GM23248 (cell line): ENCODE measurements at regions not wholly inside any gene's neighbourhood (a gene's known extent, or its start where the extent isn't known, plus 50 kb on each side); places are given as distances from the start of the nearest gene placed in this dataset.
"Not testable (repeated sequence)": the region's sequence is repeated elsewhere in the genome, so short reads cannot be mapped to it uniquely, and the experiment has no call there.

Source experiments
- DNase-seq: peaks from one replicate; pipeline ENCODE4 v3.0.0-alpha.2; 2015
- H2AFZ ChIP-seq: fragments of 200-600 bp; sonication (generic); 2 replicates; pipeline ENCODE4 v1.6.1; 2016; ENCODE audit warnings: antibody characterized with exemption
- H3F3A ChIP-seq: fragments of 200-600 bp; sonication (generic); 2 replicates; pipeline ENCODE4 v1.6.1; 2016; ENCODE audit warnings: mild to moderate bottlenecking, antibody characterized with exemption, mixed run types; ENCODE audit not compliant: insufficient read depth
- H3K27ac ChIP-seq: fragments of 200-600 bp; sonication (generic); 2 replicates; pipeline ENCODE4 v1.5.1; 2016; ENCODE audit warnings: mild to moderate bottlenecking
- H3K27me3 ChIP-seq: fragments of 200-600 bp; sonication (generic); replicated peaks from 2 replicates; pipeline ENCODE4 v1.6.1; 2016; ENCODE audit warnings: mild to moderate bottlenecking; ENCODE audit not compliant: insufficient read depth
- H3K36me3 ChIP-seq: fragments of 200-600 bp; sonication (generic); 2 replicates; pipeline ENCODE4 v1.6.1; 2016; ENCODE audit warnings: low read depth, mild to moderate bottlenecking
- H3K4me1 ChIP-seq: fragments of 200-600 bp; sonication (generic); 2 replicates; pipeline ENCODE4 v1.6.1; 2016; ENCODE audit warnings: mild to moderate bottlenecking; ENCODE audit not compliant: insufficient read depth
- H3K4me2 ChIP-seq: fragments of 200-600 bp; sonication (generic); one replicate; pipeline ENCODE4 v1.6.1; 2016; ENCODE audit warnings: mild to moderate bottlenecking; ENCODE audit not compliant: unreplicated experiment
- H3K4me3 ChIP-seq: fragments of 200-600 bp; sonication (generic); 2 replicates; pipeline ENCODE4 v1.5.1; 2016; ENCODE audit warnings: mild to moderate bottlenecking
- H3K79me2 ChIP-seq: fragments of 200-600 bp; sonication (generic); 2 replicates; pipeline ENCODE4 v1.6.1; 2016; ENCODE audit warnings: mild to moderate bottlenecking; ENCODE audit not compliant: insufficient read depth
- H3K9ac ChIP-seq: fragments of 200-600 bp; sonication (generic); 2 replicates; pipeline ENCODE4 v1.6.1; 2016; ENCODE audit warnings: mild to moderate bottlenecking
- H3K9me2 ChIP-seq: fragments of 200-600 bp; sonication (generic); 2 replicates; pipeline ENCODE4 v1.6.1; 2016; ENCODE audit warnings: mixed run types, mild to moderate bottlenecking, moderate library complexity; ENCODE audit not compliant: insufficient read depth
- H3K9me3 ChIP-seq: fragments of 200-600 bp; sonication (generic); one replicate; pipeline ENCODE4 v1.6.1; 2017; ENCODE audit warnings: low read depth
- H4K20me1 ChIP-seq: fragments of 200-600 bp; sonication (generic); 2 replicates; pipeline ENCODE4 v1.6.0; 2016; ENCODE audit not compliant: insufficient read depth
- EZH2 ChIP-seq: fragments of 200-600 bp; sonication (generic); IDR thresholded peaks from 2 replicates; pipeline ENCODE4 v1.6.1; 2018; ENCODE audit warnings: antibody characterized with exemption, mild to moderate bottlenecking; ENCODE audit not compliant: insufficient read depth, poor library complexity, severe bottlenecking
- EZH2phosphoT487 ChIP-seq: fragments of 200-600 bp; sonication (generic); IDR thresholded peaks from 2 replicates; pipeline ENCODE4 v1.6.1; 2018; ENCODE audit warnings: antibody characterized with exemption, moderate library complexity, mild to moderate bottlenecking, low read depth; ENCODE audit not compliant: insufficient read depth
- WGBS, 2 experiments: methylation state at CpG; one replicate each; pipeline ENCODE4 v1.1.6; 2015 to 2017; ENCODE audit warnings: low lambda C conversion rate in 2 of 2, low coverage in 1 of 2; ENCODE audit errors: missing lambda C conversion rate in 2 of 2; 5-methylcytosine and 5-hydroxymethylcytosine counted together
- in situ Hi-C: fragments of 300-500 bp; cut with MboI; formaldehyde crosslinking; loops from 2 replicates; pipeline ENCODE4 v1.15.0; 2020

GRCh38 chr2:16349811-16350210, 315.8 kb downstream of the CYRIA start:
- no peak overlapping the region for H3K27ac ChIP-seq
- no peak for DNase-seq
- H3K9ac ChIP-seq = no peak overlapping the region
- 4 to 7% methylated on average over 2 of the region's 2 CpGs for WGBS, 2 experiments
- in situ Hi-C loops = no loop called here
- H3K9me3 ChIP-seq = no peaks in the 10 kb centered on the region
- H3K79me2 ChIP-seq = no peaks in the 10 kb centered on the region
- no peaks in the 10 kb centered on the region for H3K9me2 ChIP-seq
- no peak overlapping the region for H3K4me2 ChIP-seq
- no peak for TF ChIP-seq EZH2
- TF ChIP-seq EZH2phosphoT487 = no peak
- no peaks in the 10 kb centered on the region for H3F3A ChIP-seq
- H2AFZ ChIP-seq = no peak overlapping the region
- H3K27me3 ChIP-seq = no peaks in the 10 kb centered on the region
- H3K4me1 ChIP-seq = no peaks in the 10 kb centered on the region
- no peaks in the 10 kb centered on the region for H3K36me3 ChIP-seq
- no peak overlapping the region for H3K4me3 ChIP-seq
- no peaks in the 10 kb centered on the region for H4K20me1 ChIP-seq

- in situ Hi-C loops = no loop called here
- Histone ChIP-seq H3K79me2 (no peaks in the 10 kb centered on the region), H3F3A (no peaks in the 10 kb centered on the region), H3K9me2 (no peaks in the 10 kb centered on the region), H3K27me3 (no peaks in the 10 kb centered on the region), H3K9me3 (no peaks in the 10 kb centered on the region), H3K4me2 (no peak overlapping the region), H2AFZ (no peak overlapping the region), H3K9ac (no peak overlapping the region), H4K20me1 (no peaks in the 10 kb centered on the region), H3K27ac (no peak overlapping the region), H3K4me1 (no peaks in the 10 kb centered on the region), H3K36me3 (no peaks in the 10 kb centered on the region), H3K4me3 (no peak overlapping the region)
- 14 to 20% methylated on average over 3 of the region's 3 CpGs for WGBS, 2 experiments
- no peak for DNase-seq
- no peak for TF ChIP-seq EZH2
- no peak for TF ChIP-seq EZH2phosphoT487
These were observed 316.7 kb downstream of the CYRIA start for GRCh38 chr2:16348821-16349515.

GRCh38 chr2:16346671-16347070, 319.0 kb downstream of the CYRIA start:
- TF ChIP-seq EZH2phosphoT487 (no peak), EZH2 (no peak)
- no peak overlapping the region for H3K4me3 ChIP-seq
- H3K9me2 ChIP-seq = no peaks in the 10 kb centered on the region
- in situ Hi-C loops = no loop called here
- no peak overlapping the region for H3K27ac ChIP-seq
- no peaks in the 10 kb centered on the region for H3K4me1 ChIP-seq
- no peaks in the 10 kb centered on the region for H3F3A ChIP-seq
- no peaks in the 10 kb centered on the region for H3K27me3 ChIP-seq
- H2AFZ ChIP-seq = no peak overlapping the region
- no peaks in the 10 kb centered on the region for H4K20me1 ChIP-seq
- WGBS, 2 experiments = 17 to 18% methylated on average over 3 of the region's 3 CpGs
- no peak overlapping the region for H3K4me2 ChIP-seq
- no peak overlapping the region for H3K9ac ChIP-seq
- H3K9me3 ChIP-seq = no peaks in the 10 kb centered on the region
- no peaks in the 10 kb centered on the region for H3K79me2 ChIP-seq
- DNase-seq = no peak
- no peaks in the 10 kb centered on the region for H3K36me3 ChIP-seq

- H4K20me1 ChIP-seq, H3K36me3 ChIP-seq, H3K27me3 ChIP-seq, H3K9me3 ChIP-seq, H2AFZ ChIP-seq, H3K27ac ChIP-seq, H3K79me2 ChIP-seq, DNase-seq, H3K9me2 ChIP-seq, H3K9ac ChIP-seq, in situ Hi-C loops, H3K4me3 ChIP-seq, H3F3A ChIP-seq, H3K4me1 ChIP-seq, H3K4me2 ChIP-seq: not testable (repeated sequence)
- 21 to 22% methylated on average over 9 of the region's 9 CpGs for WGBS, 2 experiments
These were observed 320.4 kb downstream of the CYRIA start for GRCh38 chr2:16345231-16345630.

GRCh38 chr2:16339206-16339605, 326.4 kb downstream of the CYRIA start:
- no peaks in the 10 kb centered on the region for H3F3A ChIP-seq
- H3K9me3 ChIP-seq = no peaks in the 10 kb centered on the region
- no peaks in the 10 kb centered on the region for H3K27me3 ChIP-seq
- WGBS, 2 experiments = 0 to 4% methylated on average over 1 of the region's 1 CpG
- H3K9me2 ChIP-seq = no peaks in the 10 kb centered on the region
- H3K27ac ChIP-seq = no peak overlapping the region
- H3K4me3 ChIP-seq = no peak overlapping the region
- no peak overlapping the region for H3K9ac ChIP-seq
- H3K4me1 ChIP-seq = no peaks in the 10 kb centered on the region
- H3K79me2 ChIP-seq = no peaks in the 10 kb centered on the region
- in situ Hi-C loops = no loop called here
- TF ChIP-seq EZH2phosphoT487 = no peak
- no peak for TF ChIP-seq EZH2
- H2AFZ ChIP-seq = no peak overlapping the region
- DNase-seq = no peak
- H4K20me1 ChIP-seq = no peaks in the 10 kb centered on the region
- no peak overlapping the region for H3K4me2 ChIP-seq
- H3K36me3 ChIP-seq = no peaks in the 10 kb centered on the region
